Endothelial cell (in vitro differentiated cells): ENCODE measurements at regions not wholly inside any gene's neighbourhood (a gene's known extent, or its start where the extent isn't known, plus 50 kb on each side); places are given as distances from the start of the nearest gene placed in this dataset.

ENCODE experiments used
- DNase-seq: peaks from one replicate; pipeline ENCODE4 v3.0.0; 2021; ENCODE audit warnings: low spot score
- H3K27ac Mint-ChIP-seq: one replicate; pipeline ENCODE4 v1.8.0; 2021; ENCODE audit warnings: mixed read lengths, inconsistent platforms; ENCODE audit not compliant: unreplicated experiment
- H3K27me3 Mint-ChIP-seq: one replicate; pipeline ENCODE4 v1.8.0; 2021; ENCODE audit warnings: mild to moderate bottlenecking, moderate library complexity, mixed read lengths, inconsistent platforms; ENCODE audit not compliant: unreplicated experiment
- H3K36me3 Mint-ChIP-seq: one replicate; pipeline ENCODE4 v1.8.0; 2021; ENCODE audit warnings: mild to moderate bottlenecking, low read depth, mixed read lengths, inconsistent platforms; ENCODE audit not compliant: unreplicated experiment
- H3K4me1 Mint-ChIP-seq: one replicate; pipeline ENCODE4 v1.8.0; 2021; ENCODE audit warnings: mild to moderate bottlenecking, mixed read lengths, inconsistent platforms; ENCODE audit not compliant: unreplicated experiment
- H3K4me3 Mint-ChIP-seq: one replicate; pipeline ENCODE4 v1.8.0; 2021; ENCODE audit warnings: mild to moderate bottlenecking, mixed read lengths, inconsistent platforms; ENCODE audit not compliant: unreplicated experiment
- H3K9me3 Mint-ChIP-seq: one replicate; pipeline ENCODE4 v1.8.0; 2021; ENCODE audit warnings: mixed read lengths, inconsistent platforms; ENCODE audit not compliant: unreplicated experiment
- CTCF ChIP-seq: fragments of 200-600 bp; sonication (generic); IDR thresholded peaks from one replicate; pipeline ENCODE4 v1.5.0; 2021; ENCODE audit warnings: antibody characterized with exemption; ENCODE audit not compliant: unreplicated experiment

GRCh38 chr10:121282797-121283515 is 315.3 kb downstream of the FGFR2 start:
- Mint-ChIP-seq H3K27ac (no peak overlapping the region), H3K36me3 (no peaks in the 10 kb centered on the region), H3K9me3 (no peaks in the 10 kb centered on the region), H3K4me1 (peaks cover 2% of the 10 kb centered on the region), H3K27me3 (no peaks in the 10 kb centered on the region), H3K4me3 (no peak overlapping the region)
- DNase-seq: no peak
- TF ChIP-seq CTCF: no peak

GRCh38 chr10:121284936-121285335 is 313.3 kb downstream of the FGFR2 start:
- H3K4me3 Mint-ChIP-seq: no peak overlapping the region
- DNase-seq: no peak
- no peak for TF ChIP-seq CTCF
- H3K36me3 Mint-ChIP-seq: no peaks in the 10 kb centered on the region
- H3K27ac Mint-ChIP-seq: no peak overlapping the region
- H3K27me3 Mint-ChIP-seq: no peaks in the 10 kb centered on the region
- H3K9me3 Mint-ChIP-seq: no peaks in the 10 kb centered on the region
- peaks cover 7% of the 10 kb centered on the region for H3K4me1 Mint-ChIP-seq

- peaks cover 7% of the 10 kb centered on the region for H3K4me1 Mint-ChIP-seq
- no peak for TF ChIP-seq CTCF
- no peaks in the 10 kb centered on the region for H3K27me3 Mint-ChIP-seq
- no peak for DNase-seq
- H3K4me3 Mint-ChIP-seq: no peak overlapping the region
- no peaks in the 10 kb centered on the region for H3K36me3 Mint-ChIP-seq
- no peak overlapping the region for H3K27ac Mint-ChIP-seq
- H3K9me3 Mint-ChIP-seq: no peaks in the 10 kb centered on the region
Measured at GRCh38 chr10:121285406-121286196, 312.6 kb downstream of the FGFR2 start.

GRCh38 chr10:121288011-121288410 is 310.2 kb downstream of the FGFR2 start:
- no peak for DNase-seq
- Mint-ChIP-seq H3K36me3 (no peaks in the 10 kb centered on the region), H3K4me1 (peaks cover 7% of the 10 kb centered on the region), H3K27ac (no peak overlapping the region), H3K4me3 (no peak overlapping the region), H3K9me3 (no peaks in the 10 kb centered on the region), H3K27me3 (no peaks in the 10 kb centered on the region)
- TF ChIP-seq CTCF: no peak
